GM13977 (cell line): ENCODE measurements at regions not wholly inside any gene's neighbourhood (a gene's known extent, or its start where the extent isn't known, plus 50 kb on each side); places are given as distances from the start of the nearest gene placed in this dataset.
"Not testable (repeated sequence)": the region's sequence is repeated elsewhere in the genome, so short reads cannot be mapped to it uniquely, and the experiment has no call there.

ENCODE experiments used
- DNase-seq: peaks from one replicate; pipeline ENCODE4 v3.0.0; 2012; ENCODE audit warnings: low spot score
- in situ Hi-C: fragments of 300-500 bp; cut with MboI; formaldehyde crosslinking; loops from one replicate; pipeline ENCODE4 v1.12.0; 2022; ENCODE audit warnings: low sequenced_read_pairs, low pct_unique_long_range_greater_than_20kb, mixed read lengths, inconsistent platforms; ENCODE audit not compliant: unreplicated experiment
- TF ChIP-seq, protein P1 (sequence below): IDR thresholded peaks from 2 replicates; pipeline ENCODE4 v1.5.1; 2012; ENCODE audit warnings: mild to moderate bottlenecking, control low read depth; ENCODE audit not compliant: insufficient read depth; ENCODE audit errors: extremely low read depth, missing control alignments

DNA sequence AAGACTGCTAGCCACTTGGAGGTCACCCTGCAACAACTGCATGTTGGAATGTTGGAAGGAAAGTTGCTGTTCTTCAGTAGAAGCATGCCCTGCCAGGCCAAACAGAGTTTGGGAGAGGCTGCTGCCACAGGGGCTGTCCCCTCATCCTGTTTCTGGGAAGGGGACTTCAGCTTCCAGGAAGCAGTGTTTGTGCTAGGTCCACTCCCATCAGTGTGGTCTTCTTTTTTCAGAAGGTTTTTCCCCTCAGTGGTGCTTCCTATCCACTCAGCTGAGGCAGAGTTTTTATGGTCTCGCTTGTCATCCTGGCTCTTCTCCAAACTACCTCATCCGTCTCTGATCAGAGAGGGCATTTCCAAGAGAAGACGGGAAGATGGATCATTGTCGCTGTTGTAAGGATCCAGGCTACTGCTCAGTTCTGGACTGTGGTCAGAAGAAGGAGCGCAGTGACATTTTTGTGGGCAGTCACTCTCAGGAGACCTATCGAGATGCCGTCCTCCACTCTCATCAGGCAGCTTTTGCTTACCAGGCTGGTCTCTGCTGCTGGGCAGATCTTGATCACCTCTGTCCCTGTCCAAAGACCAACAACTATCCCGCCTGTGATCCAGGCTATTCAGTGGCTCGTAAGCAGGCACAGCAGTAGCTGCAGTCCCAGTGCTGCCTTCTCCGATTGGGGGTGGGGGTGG lies 97.8 kb upstream of the C5orf63 start:
- DNase-seq: no peak
- TF ChIP-seq, protein P1, sequence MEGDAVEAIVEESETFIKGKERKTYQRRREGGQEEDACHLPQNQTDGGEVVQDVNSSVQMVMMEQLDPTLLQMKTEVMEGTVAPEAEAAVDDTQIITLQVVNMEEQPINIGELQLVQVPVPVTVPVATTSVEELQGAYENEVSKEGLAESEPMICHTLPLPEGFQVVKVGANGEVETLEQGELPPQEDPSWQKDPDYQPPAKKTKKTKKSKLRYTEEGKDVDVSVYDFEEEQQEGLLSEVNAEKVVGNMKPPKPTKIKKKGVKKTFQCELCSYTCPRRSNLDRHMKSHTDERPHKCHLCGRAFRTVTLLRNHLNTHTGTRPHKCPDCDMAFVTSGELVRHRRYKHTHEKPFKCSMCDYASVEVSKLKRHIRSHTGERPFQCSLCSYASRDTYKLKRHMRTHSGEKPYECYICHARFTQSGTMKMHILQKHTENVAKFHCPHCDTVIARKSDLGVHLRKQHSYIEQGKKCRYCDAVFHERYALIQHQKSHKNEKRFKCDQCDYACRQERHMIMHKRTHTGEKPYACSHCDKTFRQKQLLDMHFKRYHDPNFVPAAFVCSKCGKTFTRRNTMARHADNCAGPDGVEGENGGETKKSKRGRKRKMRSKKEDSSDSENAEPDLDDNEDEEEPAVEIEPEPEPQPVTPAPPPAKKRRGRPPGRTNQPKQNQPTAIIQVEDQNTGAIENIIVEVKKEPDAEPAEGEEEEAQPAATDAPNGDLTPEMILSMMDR: no peak
- in situ Hi-C loops: no loop called here

DNA sequence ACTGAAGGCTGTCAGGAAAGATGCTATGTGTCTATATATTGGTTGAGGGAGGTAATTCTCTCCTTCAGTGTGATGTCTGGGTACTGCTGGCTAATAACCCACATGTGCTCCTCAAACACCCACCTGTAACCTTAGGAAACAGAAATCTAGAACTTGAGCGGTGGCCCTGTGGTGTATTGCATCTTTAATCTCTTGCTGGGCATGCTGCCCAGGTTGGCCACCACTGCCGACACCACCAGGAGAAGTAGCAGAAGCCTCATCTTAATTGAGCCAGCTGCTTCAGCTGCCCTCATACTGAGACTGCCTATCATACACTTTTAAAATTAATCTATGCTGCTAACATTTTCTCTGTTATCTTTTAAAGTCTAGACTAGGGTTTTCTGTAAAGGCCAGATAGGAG lies 103.5 kb upstream of the C5orf63 start:
- no peak for DNase-seq
- in situ Hi-C loops: no loop called here
- TF ChIP-seq, protein P1: no peak

DNA sequence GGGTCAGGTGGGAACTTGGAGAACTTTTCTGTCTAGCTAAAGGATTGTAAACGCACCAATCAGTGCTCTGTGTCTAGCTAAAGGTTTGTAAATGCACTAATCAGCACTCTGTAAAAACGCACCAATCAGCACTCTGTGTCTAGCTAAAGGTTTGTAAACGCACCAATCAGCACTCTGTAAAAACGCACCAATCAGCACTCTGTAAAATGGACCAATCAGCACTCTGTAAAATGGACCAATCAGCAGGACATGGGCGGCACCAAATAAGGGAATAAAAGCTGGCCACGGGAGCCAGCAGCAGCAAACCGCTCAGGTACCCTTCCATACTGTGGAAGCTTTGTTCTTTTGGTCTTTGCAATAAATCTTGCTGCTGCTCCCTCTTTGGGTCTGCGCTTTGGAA lies 108.0 kb upstream of the MEGF10 start:
- DNase-seq, in situ Hi-C loops: not testable (repeated sequence)

DNA sequence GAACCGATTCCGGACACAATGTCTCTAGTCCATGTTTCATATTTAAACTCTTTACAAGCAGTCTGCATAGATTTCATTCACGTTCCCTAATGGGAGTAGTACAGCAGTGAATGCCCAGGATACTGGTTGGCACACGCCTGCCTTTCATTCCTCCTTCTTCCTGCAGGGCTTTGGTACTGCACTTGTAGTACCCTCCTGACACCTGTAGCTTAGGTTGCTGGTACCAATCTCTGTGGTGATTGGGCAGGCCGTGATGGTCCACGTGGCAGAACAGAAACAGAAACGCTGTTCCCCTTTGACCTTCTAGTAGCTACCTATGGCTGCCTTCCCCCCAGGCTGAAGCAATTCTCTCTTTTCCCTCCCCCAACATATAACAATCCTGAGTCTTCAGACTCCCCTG lies 107.3 kb upstream of the MEGF10 start:
- DNase-seq: no peak
- TF ChIP-seq, protein P1: no peak
- in situ Hi-C loops: no loop called here

DNA sequence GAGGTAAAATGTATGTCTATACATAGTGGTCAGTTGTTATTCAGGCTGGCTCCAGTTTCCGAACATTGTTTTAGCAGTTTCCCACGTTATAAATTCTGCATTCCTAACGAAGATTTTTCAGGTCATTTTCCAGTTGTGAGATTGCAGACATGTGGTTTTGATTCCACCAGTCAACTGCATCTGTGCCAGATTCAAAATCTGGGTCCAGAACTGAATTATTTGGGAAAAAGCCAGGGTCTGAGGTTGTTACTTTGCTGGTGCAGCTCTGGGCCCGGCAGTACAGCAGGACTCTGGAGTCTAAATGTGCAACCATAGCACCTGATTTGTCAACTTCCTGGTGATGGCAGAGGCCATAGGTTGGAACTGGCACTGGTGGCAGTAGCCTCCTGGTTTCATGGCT lies 105.7 kb upstream of the MEGF10 start:
- in situ Hi-C loops: no loop called here
- no peak for DNase-seq
- TF ChIP-seq, protein P1: no peak

DNA sequence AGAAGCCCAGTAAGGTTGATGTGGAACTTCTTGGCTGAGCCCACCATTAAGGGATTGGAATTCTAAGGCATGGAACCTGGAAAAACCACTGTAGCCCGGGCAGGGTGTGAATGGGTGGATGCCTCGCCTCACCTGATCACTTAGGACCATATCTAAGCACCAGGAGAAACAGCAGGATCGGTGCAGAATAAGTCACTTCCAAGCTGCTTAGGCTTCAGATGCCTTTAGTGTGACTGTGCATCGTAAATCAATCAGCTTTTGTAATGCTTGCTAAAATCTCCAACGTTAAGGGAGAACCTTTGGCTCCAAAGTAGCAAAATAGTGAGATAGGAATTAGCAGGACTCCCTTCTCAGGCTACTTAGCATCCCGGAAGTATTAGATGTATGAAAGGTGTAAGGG lies 103.9 kb upstream of the MEGF10 start:
- no peak for DNase-seq
- TF ChIP-seq, protein P1: no peak
- in situ Hi-C loops: no loop called here

DNA sequence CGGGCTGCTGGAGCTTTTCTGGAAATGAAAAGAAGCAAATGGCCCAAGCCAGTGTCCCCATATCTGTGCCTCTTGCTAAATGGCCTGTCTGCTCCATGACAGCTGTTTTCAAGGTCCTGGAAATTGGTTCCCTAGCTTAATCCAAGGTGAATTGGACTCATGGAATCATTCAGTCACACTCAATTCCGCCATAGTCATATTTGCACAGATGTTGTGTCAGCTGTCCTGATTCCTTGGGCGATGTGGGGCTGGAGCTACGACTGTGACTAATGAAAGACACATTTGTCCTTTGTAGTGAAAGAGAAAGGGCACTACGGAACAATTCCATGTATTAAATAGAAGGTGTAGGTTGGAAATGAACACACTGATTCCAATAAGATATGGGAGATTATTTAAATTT lies 102.9 kb upstream of the MEGF10 start:
- in situ Hi-C loops: no loop called here
- TF ChIP-seq, protein P1: no peak

More for the DNA sequence above, 102.9 kb upstream of the MEGF10 start:
- no peak for DNase-seq
